HG02885 (cell line): ENCODE measurements at regions not wholly inside any gene's neighbourhood (a gene's known extent, or its start where the extent isn't known, plus 50 kb on each side); places are given as distances from the start of the nearest gene placed in this dataset.
"Not testable (repeated sequence)": the region's sequence is repeated elsewhere in the genome, so short reads cannot be mapped to it uniquely, and the experiment has no call there.

Experiments
- ATAC-seq: cut with Tn5 transposase; IDR thresholded peaks from one replicate; pipeline ENCODE4 v1.9.1; 2021; ENCODE audit warnings: mild to moderate bottlenecking; ENCODE audit not compliant: unreplicated experiment, poor library complexity

DNA sequence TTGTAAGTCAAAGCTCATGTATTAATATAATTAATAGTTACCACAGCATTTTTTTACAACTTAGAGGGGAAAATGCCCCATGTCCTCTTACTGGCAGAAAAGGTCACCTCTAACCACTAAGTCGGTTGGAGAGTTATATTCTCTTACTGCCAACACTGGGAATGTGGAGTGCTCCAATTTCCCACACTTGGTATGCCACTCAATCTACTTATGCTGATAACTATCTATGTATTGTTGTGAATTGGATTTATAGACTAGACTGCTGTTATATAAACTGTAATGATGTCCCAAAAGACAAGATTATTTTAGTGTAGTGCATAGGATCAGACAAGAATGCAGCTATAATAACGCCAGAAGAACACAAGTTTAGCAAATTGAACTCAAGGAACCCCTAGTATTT lies 2385.2 kb upstream of the C9orf72 start:
- ATAC-seq = no peak

DNA sequence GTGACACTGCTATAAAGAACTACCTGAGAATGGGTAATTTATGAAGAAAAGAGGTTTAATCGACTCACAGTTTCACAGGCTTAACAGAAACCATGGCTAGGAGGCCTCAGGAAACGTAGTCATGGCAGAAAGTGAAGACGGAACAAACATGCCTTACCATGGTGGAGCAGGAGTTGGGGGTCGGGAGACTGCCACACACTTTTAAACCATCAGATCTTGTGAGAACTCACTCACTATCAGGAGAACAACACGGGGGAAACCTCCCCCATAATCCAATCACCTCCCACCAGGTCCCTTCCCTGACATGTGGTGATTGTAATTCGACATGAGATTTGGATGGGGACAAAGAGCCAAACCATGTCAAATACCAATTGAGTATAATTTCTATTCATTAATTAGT lies 2392.6 kb upstream of the C9orf72 start:
- ATAC-seq = no peak

DNA sequence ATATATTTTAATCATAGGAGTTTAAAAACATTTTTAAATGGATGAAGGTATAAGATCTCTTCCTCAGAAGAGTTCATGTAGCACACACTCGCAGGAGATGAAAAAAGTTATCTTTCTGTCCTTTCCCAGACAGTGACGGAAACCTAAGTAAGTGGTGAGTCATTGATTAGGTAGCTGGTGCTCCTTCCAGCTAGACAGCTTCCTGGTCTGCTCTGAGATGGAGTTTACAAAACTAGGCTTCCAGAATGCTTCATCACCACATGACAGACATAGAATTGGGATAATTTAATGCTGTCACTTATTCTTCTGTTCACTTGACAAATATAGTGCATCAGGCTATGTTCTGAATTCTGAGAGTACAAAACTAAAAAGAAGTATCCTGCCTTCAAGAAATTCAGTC lies 2393.0 kb upstream of the C9orf72 start:
- no peak for ATAC-seq

DNA sequence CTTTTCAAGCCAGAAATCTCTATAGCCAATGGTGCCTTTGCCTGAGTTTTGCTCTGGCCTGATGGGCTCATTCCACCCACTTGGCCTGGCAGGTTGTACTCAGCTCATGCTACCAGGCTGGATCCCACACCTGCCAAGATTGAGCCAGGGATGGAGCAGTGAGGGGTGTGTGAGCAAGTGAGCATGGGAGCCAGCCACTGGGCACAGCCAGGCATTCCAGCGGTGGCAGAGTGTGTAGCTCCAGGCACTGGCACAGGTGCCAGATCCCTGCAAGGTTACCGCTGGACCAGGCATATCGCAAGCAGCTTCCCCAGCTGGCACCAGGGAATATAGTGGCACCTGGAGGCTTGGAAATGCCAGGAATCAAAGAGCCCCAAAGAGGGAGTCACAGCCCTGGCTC lies 2395.6 kb upstream of the C9orf72 start:
- ATAC-seq = no peak

DNA sequence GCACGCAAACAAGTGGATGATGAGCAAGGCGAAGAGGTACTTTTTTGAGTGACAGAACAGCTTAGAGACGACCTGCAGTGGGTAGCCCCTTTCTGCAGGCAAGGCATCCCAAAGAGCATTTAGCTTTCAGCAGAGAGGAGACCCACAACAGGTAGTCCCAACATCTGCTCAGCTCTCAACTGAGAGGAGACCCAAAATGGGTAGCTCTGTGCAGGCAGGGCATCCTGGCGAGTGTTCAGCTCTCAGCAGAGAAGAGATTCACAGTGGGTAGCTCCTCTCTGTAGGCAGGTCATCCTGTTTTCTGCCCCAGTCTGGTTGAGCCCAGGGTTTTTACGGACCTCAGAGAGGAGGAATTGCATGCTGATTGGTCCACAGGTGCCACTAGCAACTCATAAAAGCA lies 2396.1 kb upstream of the C9orf72 start:
- no peak for ATAC-seq

DNA sequence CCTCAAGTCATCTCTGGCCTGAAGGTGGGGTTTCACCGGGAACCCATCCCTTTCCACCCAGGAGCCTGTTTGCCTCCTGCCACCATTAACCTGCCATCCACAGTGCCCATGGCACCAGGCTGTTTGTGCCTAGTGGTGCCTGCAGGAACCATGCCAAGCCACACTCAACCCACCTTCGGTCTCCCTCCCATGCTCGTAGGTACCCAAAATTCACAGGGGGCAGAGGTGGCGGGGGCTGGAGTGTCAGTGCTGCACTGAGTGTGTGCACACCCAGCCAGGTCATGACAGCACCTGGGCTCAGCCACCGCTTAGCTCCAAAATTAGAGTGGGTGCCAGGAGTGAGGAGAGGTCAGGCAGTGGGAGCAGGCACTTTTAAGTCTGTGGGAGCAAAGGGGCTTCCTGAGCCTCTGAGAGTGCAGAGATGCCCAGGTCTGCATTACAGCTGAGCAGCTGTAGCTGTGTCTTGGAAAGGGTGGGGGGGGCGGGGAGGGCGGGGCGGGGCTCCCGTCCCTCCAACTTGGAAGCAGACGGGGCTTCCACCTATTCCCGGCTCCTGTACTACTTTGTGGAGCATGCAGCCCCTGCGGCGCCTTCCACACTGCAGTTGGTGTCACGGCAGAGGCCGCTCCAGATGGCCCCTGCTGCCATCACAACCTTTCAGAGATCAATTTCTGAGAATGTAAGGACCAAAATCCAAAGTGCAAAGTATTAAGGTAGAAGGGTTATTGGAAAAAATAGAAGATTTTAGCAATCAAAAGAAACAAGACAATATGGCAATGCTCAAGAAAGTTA lies 2396.8 kb upstream of the C9orf72 start:
- ATAC-seq = no peak

DNA sequence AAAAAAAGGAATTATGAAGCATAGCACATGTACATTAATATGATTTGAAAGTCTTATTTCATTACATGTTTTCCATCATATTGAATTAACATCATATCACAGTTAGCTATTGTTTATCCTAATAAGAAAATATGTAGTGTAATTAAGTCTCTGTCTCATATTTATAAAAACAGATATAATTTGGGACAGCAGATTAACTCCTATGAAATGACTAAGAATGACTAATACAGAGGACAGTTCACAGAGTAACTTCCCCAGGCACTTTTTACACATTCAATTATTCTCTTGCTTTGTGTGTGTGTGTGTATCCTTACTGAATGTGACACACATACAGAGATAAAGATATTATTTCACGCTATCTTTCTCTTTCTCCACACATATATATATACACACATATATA lies 2400.9 kb upstream of the C9orf72 start:
- no peak for ATAC-seq

DNA sequence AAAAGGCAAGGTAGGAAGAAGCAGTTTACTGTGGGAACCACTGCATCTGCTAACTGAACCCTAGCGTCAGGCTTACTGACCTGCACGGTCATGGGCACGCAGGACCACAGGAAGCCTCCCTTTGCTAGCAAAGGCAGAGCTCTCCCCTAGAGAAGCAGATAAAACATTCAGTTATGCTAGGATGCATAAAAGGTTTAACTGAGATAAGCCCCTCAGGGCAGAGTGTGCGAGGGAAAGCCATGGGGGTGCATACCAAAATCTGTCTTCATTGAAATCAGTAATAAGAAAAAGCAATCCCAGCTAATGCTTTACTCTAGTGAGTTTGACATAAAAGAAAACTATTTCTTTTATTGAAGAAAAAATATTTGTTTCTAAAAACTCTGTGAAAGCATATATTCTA lies 2403.7 kb upstream of the C9orf72 start:
- ATAC-seq = no peak

DNA sequence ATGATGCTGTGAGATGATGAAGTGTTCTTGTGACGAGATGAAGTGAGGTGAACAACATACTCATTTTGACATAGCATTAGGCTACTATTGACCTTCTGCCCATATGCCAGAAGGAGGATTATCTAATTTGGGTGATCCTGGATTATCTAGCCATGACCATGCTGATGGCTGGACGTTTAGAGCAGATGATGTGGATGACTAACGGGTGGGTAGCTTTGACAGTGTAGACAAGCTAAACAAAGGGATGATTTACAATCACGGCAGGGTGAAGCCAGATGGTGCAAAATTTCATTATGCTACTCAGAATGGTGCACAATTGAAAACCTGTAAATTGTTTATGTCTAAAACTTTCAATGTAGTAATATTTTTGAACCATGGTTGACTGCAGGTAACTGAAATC lies 2403.4 kb upstream of the ACO1 start:
- no peak for ATAC-seq

DNA sequence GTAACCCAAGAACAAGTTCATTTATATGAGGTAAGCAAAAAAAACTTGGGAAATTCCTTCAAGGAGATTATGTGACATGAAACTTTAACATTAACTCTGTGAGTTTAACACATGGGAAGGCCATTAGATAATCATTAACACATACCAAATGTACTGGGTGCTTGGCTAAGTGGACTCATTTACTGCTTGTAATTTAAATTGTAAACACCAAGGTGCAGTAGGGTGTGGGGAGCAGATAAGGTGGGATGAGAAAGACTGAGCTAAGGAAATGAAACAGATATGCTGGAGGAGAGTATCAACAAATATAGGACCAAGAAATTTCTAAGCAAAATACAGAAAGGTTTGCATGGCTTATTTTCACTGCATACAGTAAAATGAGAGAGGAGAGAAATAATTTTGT lies 2384.8 kb upstream of the ACO1 start:
- no peak for ATAC-seq

DNA sequence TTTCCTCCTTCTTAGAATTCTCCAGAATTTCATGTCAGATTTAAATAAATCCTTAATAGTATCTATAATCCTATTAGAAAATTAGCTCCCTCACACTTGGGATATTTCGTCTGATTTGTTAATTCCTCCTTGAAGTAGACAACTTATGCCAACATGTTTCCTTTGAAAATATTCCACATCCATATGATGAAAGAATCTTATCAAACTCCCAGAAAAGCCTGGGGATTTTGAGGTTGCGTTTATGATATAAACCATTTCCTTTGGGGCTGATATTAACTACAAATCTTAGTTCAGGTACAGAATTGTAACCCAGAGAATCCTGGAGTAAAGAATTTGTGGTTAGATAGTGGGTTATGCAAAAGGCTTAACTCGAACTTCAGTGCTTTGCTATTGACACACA lies 2373.8 kb upstream of the ACO1 start:
- no peak for ATAC-seq

DNA sequence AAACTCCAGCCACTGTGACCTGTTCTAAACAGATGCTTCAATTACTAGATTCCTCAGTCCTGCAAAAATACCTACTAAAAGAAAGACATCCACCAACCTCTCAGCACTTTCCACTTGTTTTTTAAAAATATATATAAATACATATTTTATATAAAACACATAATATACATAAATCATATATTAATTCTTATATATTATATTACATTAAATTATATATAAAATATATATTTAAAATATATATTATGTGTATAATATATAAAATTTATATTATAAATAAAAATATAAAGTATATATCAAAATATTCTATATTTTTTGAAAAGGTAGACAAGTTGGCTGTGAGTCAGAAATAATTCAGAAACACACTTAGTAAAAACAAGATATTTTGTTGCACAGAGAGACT lies 2371.8 kb upstream of the ACO1 start:
- no peak for ATAC-seq

DNA sequence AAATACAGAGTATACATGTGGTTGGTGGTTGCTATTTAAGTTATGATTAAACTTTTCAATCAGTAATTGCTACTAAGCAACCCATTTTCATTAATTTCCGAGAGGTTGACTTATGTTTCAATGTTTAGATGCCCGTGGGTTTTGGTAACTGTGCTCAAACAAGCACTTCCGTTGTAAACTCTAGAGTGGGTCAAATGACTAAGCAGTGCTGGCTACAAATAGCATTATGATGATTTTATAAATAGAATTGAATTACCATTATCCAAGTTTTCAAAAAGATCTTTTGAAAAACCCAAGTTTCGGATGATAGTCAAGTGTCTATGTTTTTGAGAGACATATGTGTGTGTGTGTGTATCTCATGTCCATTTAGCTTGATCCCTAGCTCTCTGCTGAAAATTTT lies 2369.4 kb upstream of the ACO1 start:
- no peak for ATAC-seq

DNA sequence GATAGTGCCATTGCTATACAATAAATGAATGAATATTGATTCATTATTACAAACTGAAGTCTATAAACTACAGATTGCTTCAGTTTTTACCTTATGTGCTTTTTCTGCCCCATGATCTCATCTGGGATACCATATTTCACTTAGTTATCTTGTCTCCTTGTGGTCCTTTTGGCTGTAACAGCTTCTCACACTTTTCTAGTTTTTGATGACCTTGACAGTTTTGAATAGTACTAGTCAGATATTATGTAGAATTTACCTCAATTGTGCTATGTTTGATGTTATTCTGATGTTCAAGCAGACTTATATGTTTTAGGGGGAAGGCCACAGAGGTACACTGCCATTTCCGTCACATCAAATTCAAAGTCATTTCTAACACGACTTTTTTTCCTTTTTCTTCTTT lies 2364.3 kb upstream of the ACO1 start:
- no peak for ATAC-seq

DNA sequence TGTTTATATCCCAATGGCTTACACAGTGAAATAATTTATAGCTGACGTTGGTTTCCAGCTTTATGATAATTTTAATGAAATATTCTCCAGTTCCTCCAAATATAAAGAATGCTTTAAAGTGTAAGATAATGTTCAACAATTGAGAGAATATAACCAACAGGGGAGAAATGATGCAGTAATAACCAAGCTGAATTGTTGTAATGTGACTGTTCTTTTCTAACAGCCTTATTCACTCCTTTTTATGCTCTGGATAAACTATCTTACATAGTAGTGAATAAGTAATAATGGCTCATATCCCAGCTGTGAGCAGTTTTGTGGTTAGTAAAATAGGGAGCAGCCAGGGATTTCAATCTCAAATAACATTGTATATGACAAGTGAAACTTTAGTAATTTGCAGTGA lies 2348.7 kb upstream of the ACO1 start:
- no peak for ATAC-seq

DNA sequence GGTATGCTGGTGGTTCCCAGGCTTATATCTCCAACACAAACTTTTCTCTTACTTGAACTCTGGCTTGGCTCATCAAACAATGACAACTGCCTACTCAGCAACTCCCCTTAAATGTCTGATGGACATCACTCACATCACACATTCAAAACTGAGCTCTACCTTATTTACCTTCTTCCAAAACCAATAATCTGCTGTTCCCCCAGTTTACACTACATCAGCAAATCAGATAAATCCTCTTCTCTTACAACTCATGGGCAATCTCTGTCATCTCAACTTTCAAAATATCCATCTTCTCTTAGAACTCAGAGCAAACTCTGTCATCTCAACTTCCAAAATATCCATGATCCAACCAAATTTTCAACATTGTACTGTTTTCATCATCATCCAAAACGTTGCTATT lies 2347.9 kb upstream of the ACO1 start:
- no peak for ATAC-seq

DNA sequence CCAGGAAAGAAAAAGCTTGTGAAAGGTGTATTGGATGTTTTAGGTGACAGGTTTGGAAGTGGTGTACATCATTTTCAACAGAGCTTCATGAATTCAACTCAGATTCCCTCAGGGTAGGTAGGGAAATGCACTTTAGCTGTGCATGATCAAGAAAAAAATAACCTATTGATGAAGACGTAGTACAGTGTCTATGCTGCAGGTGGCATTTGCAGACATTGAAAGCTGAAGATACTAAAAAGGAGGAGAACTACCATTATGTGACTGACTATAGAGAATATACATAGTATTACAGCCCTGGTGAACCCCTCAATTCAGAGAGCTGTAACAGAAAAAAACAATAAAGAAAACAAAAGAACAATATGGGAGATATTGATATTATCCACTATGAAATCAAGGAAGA lies 2344.7 kb upstream of the ACO1 start:
- no peak for ATAC-seq

DNA sequence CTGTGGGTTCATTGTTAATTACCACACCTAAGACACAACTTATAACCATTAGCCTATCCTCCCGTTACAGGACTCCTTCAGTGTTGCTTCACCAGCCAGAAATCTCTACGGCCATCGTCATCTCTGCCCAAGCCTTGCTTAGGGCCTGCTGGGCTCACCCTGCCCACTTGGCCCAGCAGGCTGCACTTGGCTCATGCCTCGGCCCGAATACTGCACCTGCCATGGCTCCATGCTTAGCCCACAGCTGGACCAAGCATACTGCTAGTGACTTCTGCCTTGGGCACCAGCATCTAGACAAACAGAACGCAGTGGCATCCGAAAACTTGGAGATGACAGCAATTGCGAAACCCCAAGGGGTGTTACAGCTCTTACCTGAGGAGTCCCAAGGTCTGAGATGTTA lies 2336.0 kb upstream of the ACO1 start:
- ATAC-seq = no peak

DNA sequence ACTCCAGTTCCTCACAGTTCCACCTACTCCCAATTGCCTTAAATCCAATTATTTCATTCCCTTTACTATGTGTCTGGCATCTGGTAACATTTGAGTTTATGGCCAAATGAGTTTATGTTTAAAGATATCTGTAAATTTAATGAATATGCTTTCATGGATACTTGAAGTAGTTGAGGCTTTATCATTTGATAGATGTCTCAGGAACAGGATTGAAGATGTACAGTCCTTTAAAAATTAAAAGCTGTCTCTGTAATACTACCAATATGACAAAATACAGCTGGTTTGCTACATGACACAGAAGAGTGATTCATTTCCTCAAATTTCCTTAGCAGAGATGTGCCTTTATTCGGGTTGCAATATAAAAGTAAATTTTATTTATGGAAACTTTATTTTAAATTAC lies 2326.0 kb upstream of the ACO1 start:
- ATAC-seq = no peak

DNA sequence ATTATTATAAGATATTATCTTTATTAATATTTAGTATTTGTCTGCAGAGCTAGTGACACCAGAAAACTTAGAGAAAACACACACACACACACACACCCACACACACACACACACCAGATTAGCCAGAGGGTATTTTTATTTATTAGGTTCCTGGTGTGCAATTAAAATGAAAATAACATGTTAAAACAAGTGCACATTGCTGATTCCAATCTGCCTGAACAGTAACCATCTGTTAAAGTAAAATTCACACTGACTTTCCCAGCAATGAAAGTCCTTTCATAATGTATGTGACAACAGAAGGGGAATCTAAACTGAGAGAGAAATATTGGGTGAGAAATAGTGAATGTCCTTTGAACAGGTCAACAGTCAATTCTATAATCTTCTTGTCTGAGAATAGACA lies 2323.5 kb upstream of the ACO1 start:
- ATAC-seq = no peak

DNA sequence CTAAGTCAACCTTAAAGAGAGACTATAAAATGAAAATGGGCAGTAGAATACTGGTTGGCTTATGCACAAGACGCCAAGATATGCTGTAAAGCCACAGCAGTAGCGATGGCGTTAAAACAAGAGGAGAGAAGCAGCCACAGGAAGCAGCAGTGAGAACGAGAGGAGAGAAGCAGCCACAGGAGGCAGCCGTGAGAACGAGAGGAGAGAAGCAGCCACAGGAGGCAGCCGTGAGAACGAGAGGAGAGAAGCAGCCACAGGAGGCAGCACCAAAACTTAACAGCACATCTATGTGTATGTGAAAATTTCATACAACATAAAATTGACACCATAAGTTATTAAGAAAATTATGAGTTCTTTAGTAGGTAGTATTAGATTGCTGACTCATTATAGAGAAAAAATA lies 2318.6 kb upstream of the ACO1 start:
- ATAC-seq = no peak

DNA sequence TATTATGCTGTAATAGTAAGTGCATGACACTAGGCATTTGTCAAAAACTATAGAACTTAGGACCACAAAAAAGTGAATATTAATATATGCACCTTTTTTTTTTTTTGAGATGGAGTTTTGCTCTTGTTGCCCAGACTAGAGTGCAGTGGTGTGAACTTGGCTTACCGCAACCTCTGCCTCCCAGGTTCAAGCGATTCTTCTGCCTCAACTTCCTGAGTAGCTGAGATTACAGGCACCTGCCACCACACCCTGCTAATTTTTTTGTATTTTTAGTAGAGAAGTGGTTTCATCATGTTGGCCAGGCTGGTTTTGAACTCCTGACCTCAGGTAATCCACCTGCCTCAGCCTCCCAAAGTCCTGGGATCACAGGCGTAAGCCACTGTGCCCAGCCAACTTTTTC lies 2315.2 kb upstream of the ACO1 start:
- not testable (repeated sequence) for ATAC-seq

DNA sequence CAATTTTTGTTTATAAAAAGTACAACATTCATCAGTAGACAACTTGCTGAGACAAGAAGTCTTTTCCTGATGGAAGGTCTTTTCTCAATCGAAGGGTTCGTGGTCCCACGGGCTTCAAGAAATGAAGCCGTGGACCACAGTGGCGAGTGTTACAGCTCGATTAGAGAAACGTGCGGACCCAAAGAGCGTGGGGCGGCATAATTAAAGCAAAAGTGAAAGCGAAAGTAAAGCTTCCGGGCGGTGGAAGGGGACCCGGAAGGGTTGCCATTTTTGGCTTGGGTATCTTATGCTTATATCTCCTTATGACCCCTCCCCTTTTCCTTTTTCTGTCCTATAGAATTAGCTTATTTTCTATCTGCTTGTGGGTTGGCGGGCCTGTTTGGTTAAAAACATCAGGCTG lies 2309.4 kb upstream of the ACO1 start:
- no peak for ATAC-seq
